Suprapubic skin (tissue), 4 donors: ENCODE measurements at regions not wholly inside any gene's neighbourhood (a gene's known extent, or its start where the extent isn't known, plus 50 kb on each side); places are given as distances from the start of the nearest gene placed in this dataset.

Source experiments
- EP300 ChIP-seq: sonication (generic); formaldehyde crosslinking; IDR thresholded peaks from one replicate; pipeline ENCODE4 v1.6.1; 2017; ENCODE audit warnings: antibody characterized with exemption
- POLR2A ChIP-seq, 2 donors: fragments of 450-650 bp; IDR thresholded peaks; one replicate each; pipeline ENCODE4 v1.6.1; 2017; ENCODE audit warnings: antibody characterized with exemption in 2 of 2, mild to moderate bottlenecking in 2 of 2, moderate library complexity in 2 of 2
- POLR2AphosphoS5 ChIP-seq, 3 donors: sonication (generic); formaldehyde crosslinking; IDR thresholded peaks; one replicate each; pipeline ENCODE4 v1.6.1; 2017; ENCODE audit warnings: antibody characterized with exemption in 3 of 3
- TF ChIP-seq, protein P1 (sequence below), 2 donors: fragments of 200-600 bp in 1 of 2; fragments of 450-650 bp in 1 of 2; sonication (generic) in 1 of 2; IDR thresholded peaks; one replicate each; pipeline ENCODE4 v1.5.1; 2016 to 2019; ENCODE audit warnings: antibody characterized with exemption in 2 of 2, mild to moderate bottlenecking in 1 of 2, moderate library complexity in 1 of 2

DNA sequence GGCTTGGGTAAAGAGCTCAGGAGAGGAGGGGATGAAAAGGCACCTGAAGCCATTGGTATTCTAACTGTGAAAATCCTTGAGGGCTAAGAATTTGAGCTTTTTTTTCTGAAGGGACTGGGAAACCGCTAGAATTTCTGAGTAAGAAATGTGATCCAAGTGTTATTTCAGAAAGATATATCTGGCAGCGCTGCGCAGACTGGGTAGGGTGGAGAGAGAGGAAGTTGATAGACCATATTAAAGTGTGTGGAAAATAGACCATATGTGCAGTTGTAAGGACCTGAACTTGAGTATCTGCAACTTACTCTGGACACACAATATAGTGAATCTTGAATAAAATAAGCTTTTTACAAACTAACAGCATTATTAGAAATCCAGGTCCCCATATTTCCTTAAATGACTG lies 427.4 kb downstream of the NDFIP2 start:
- TF ChIP-seq, protein P1, sequence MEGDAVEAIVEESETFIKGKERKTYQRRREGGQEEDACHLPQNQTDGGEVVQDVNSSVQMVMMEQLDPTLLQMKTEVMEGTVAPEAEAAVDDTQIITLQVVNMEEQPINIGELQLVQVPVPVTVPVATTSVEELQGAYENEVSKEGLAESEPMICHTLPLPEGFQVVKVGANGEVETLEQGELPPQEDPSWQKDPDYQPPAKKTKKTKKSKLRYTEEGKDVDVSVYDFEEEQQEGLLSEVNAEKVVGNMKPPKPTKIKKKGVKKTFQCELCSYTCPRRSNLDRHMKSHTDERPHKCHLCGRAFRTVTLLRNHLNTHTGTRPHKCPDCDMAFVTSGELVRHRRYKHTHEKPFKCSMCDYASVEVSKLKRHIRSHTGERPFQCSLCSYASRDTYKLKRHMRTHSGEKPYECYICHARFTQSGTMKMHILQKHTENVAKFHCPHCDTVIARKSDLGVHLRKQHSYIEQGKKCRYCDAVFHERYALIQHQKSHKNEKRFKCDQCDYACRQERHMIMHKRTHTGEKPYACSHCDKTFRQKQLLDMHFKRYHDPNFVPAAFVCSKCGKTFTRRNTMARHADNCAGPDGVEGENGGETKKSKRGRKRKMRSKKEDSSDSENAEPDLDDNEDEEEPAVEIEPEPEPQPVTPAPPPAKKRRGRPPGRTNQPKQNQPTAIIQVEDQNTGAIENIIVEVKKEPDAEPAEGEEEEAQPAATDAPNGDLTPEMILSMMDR (IDR thresholded peaks at IDR 0.05) = no peak
- no peak for TF ChIP-seq POLR2AphosphoS5 (IDR thresholded peaks at IDR 0.05)
- TF ChIP-seq EP300 = no peak
- no peak for TF ChIP-seq POLR2A (IDR thresholded peaks at IDR 0.05)
